H1 (cell line): ENCODE measurements at regions not wholly inside any gene's neighbourhood (a gene's known extent, or its start where the extent isn't known, plus 50 kb on each side); places are given as distances from the start of the nearest gene placed in this dataset.
"Not testable (repeated sequence)": the region's sequence is repeated elsewhere in the genome, so short reads cannot be mapped to it uniquely, and the experiment has no call there.

Experiments
- CTCF ChIA-PET: fragments of 300-600 bp; sonication (Branson Sonifier 250); formaldehyde crosslinking; loops from one replicate; lab custom pipeline; 2021; ENCODE audit not compliant: partially characterized antibody; lab: Charles Lee
- POLR2A ChIA-PET: fragments of 300-600 bp; sonication (Branson Sonifier 250); formaldehyde crosslinking; loops from one replicate; lab custom pipeline; 2021; ENCODE audit warnings: inconsistent platforms; ENCODE audit not compliant: partially characterized antibody; lab: Charles Lee
- DNase-seq, 2 experiments: peaks; one replicate each; pipeline versions ENCODE4 v3.0.0 to v3.0.0-alpha.2; 2010 to 2022; ENCODE audit warnings: low spot score in 2 of 2, low read depth in 1 of 2, mixed read lengths in 1 of 2
- FAIRE-seq: peaks from 2 replicates; lab custom pipeline; 2011; peaks lifted over from hg19 to GRCh38; lab: Jason Lieb, UNC
- H2AFZ ChIP-seq: 2 replicates; pipeline ENCODE4 v1.8.1; 2012; ENCODE audit warnings: low read length, inconsistent platforms
- H2AK5ac ChIP-seq: 2 replicates; pipeline ENCODE4 v1.6.1; 2013; ENCODE audit warnings: low read depth, low read length
- H2BK120ac ChIP-seq: replicated peaks from 2 replicates; pipeline ENCODE3; 2013; ENCODE audit warnings: low read depth, low read length, inconsistent platforms
- H2BK12ac ChIP-seq: 2 replicates; pipeline ENCODE4 v1.6.1; 2013; ENCODE audit warnings: low read depth, low read length
- H2BK15ac ChIP-seq: 2 replicates; pipeline ENCODE4 v1.6.1; 2013; ENCODE audit warnings: low read length
- H2BK20ac ChIP-seq: 2 replicates; pipeline ENCODE4 v1.6.1; 2013; ENCODE audit warnings: low read length
- H2BK5ac ChIP-seq: 2 replicates; pipeline ENCODE4 v1.6.1; 2013; ENCODE audit warnings: low read depth, low read length
- H3K14ac ChIP-seq: 2 replicates; pipeline ENCODE4 v1.6.1; 2013; ENCODE audit warnings: inconsistent platforms; ENCODE audit not compliant: insufficient read length
- H3K18ac ChIP-seq: 2 replicates; pipeline ENCODE4 v1.6.1; 2013; ENCODE audit warnings: low read length; ENCODE audit errors: extremely low read depth
- H3K23ac ChIP-seq: 2 replicates; pipeline ENCODE4 v1.6.1; 2013; ENCODE audit warnings: inconsistent platforms; ENCODE audit not compliant: insufficient read length
- H3K23me2 ChIP-seq: 2 replicates; pipeline ENCODE4 v1.6.1; 2013; ENCODE audit warnings: low read depth, low read length
- H3K27ac ChIP-seq: 2 replicates; pipeline ENCODE4 v1.6.1; 2011; ENCODE audit warnings: low read depth, low read length, inconsistent platforms
- H3K27me3 ChIP-seq, 4 experiments: replicated peaks in 1 of 4; 1 replicate in 1 of 4; 2 replicates in 3 of 4; pipeline versions ENCODE4 v1.6.1 to v1.8.1; 2011 to 2013; ENCODE audit warnings: low read length in 3 of 4, mild to moderate bottlenecking in 3 of 4, inconsistent platforms in 2 of 4, mixed read lengths in 2 of 4, moderate library complexity in 1 of 4; ENCODE audit not compliant: control insufficient read depth in 3 of 4, insufficient read depth in 3 of 4; ENCODE audit errors: extremely low read depth in 1 of 4
- H3K36me3 ChIP-seq, 4 experiments: 2 replicates each; pipeline versions ENCODE4 v1.6.1 to v1.8.1; 2011 to 2013; ENCODE audit warnings: mild to moderate bottlenecking in 4 of 4, low read length in 3 of 4, moderate library complexity in 2 of 4, control low read depth in 1 of 4, inconsistent platforms in 1 of 4; ENCODE audit not compliant: insufficient read depth in 4 of 4, control insufficient read depth in 2 of 4
- H3K4ac ChIP-seq: replicated peaks from 2 replicates; pipeline ENCODE3; 2013; ENCODE audit warnings: low read length, low read depth, mixed read lengths, inconsistent platforms; ENCODE audit not compliant: insufficient read length
- H3K4me1 ChIP-seq, 4 experiments: replicated peaks in 1 of 4; 1 replicate in 1 of 4; 2 replicates in 3 of 4; pipeline versions ENCODE4 v1.6.1 to v1.8.1; 2011 to 2013; ENCODE audit warnings: low read length in 3 of 4, inconsistent platforms in 2 of 4, mixed read lengths in 1 of 4; ENCODE audit not compliant: insufficient read depth in 4 of 4, control insufficient read depth in 3 of 4
- H3K4me2 ChIP-seq, 2 experiments: 2 replicates each; pipeline versions ENCODE4 v1.6.1 to v1.8.1; 2011 to 2013; ENCODE audit warnings: low read depth in 2 of 2, low read length in 2 of 2, control low read depth in 1 of 2, inconsistent platforms in 1 of 2, mild to moderate bottlenecking in 1 of 2; ENCODE audit not compliant: insufficient read depth in 1 of 2
- H3K4me3 ChIP-seq, 4 experiments: fragments of 200-600, 300-600 bp in 1 of 4; sonication (generic), shearing (Covaris generic), sonication (Bioruptor Twin) in 1 of 4; 2 replicates each; pipeline versions ENCODE4 v1.5.1 to v1.8.1; 2011 to 2016; ENCODE audit warnings: low read length in 4 of 4, low read depth in 3 of 4, control low read depth in 2 of 4, inconsistent platforms in 2 of 4, mild to moderate bottlenecking in 2 of 4, mixed read lengths in 1 of 4, moderate library complexity in 1 of 4; ENCODE audit not compliant: insufficient read depth in 2 of 4; ENCODE audit errors: extremely low read depth in 1 of 4
- H3K56ac ChIP-seq: replicated peaks from 2 replicates; pipeline ENCODE3; 2013; ENCODE audit warnings: low read depth, mild to moderate bottlenecking, mixed read lengths, low read length, inconsistent platforms; ENCODE audit not compliant: insufficient read length
- H3K79me1 ChIP-seq: 2 replicates; pipeline ENCODE4 v1.6.1; 2013; ENCODE audit warnings: low read depth, low read length, control low read depth
- H3K79me2 ChIP-seq, 2 experiments: 2 replicates each; pipeline versions ENCODE4 v1.6.1 to v1.8.1; 2012 to 2013; ENCODE audit warnings: low read length in 2 of 2, mild to moderate bottlenecking in 2 of 2, inconsistent platforms in 1 of 2; ENCODE audit not compliant: insufficient read depth in 2 of 2, control insufficient read depth in 1 of 2
- H3K9ac ChIP-seq, 4 experiments: replicated peaks in 1 of 4; 1 replicate in 1 of 4; 2 replicates in 3 of 4; pipeline versions ENCODE4 v1.6.1 to v1.8.1; 2011 to 2013; ENCODE audit warnings: low read depth in 3 of 4, low read length in 3 of 4, control low read depth in 2 of 4, mild to moderate bottlenecking in 2 of 4, moderate library complexity in 2 of 4, inconsistent platforms in 1 of 4; ENCODE audit errors: extremely low read depth in 1 of 4
- H3K9me3 ChIP-seq, 2 experiments: 2 replicates each; pipeline versions ENCODE4 v1.6.1 to v1.8.1; 2012 to 2013; ENCODE audit warnings: mild to moderate bottlenecking in 2 of 2, moderate library complexity in 2 of 2, control low read depth in 1 of 2, inconsistent platforms in 1 of 2, low read depth in 1 of 2, low read length in 1 of 2, mixed read lengths in 1 of 2; ENCODE audit not compliant: insufficient read depth in 2 of 2
- H4K20me1 ChIP-seq, 2 experiments: replicated peaks in 1 of 2; 2 replicates each; pipeline versions ENCODE3 to v1.8.1; 2011 to 2013; ENCODE audit warnings: inconsistent platforms in 2 of 2, low read length in 2 of 2, mild to moderate bottlenecking in 1 of 2; ENCODE audit not compliant: insufficient read depth in 2 of 2, control insufficient read depth in 1 of 2
- H4K5ac ChIP-seq: 2 replicates; pipeline ENCODE4 v1.6.1; 2013; ENCODE audit warnings: low read length, low read depth, mixed read lengths, inconsistent platforms; ENCODE audit not compliant: insufficient read length
- H4K8ac ChIP-seq: 2 replicates; pipeline ENCODE4 v1.8.0; 2013; ENCODE audit warnings: mild to moderate bottlenecking, moderate library complexity, low read length, inconsistent platforms; ENCODE audit not compliant: insufficient read depth; ENCODE audit errors: extremely low read depth
- H4K91ac ChIP-seq: replicated peaks from 2 replicates; pipeline ENCODE3; 2013; ENCODE audit warnings: low read length, mixed read lengths, inconsistent platforms; ENCODE audit not compliant: insufficient read length
- WGBS, 2 experiments: shearing (Covaris generic) in 1 of 2; methylation state at CpG; one replicate each; pipeline versions ENCODE4 v1.1.6 to v1.1.7; 2013 to 2015; ENCODE audit warnings: low lambda C conversion rate in 2 of 2, mixed read lengths in 2 of 2, inconsistent platforms in 1 of 2, low coverage in 1 of 2, missing lambda C conversion rate in 1 of 2; ENCODE audit not compliant: insufficient replicate concordance in 2 of 2, insufficient coverage in 1 of 2, insufficient read length in 1 of 2; ENCODE audit errors: extremely low coverage in 1 of 2, missing lambda C conversion rate in 1 of 2; 5-methylcytosine and 5-hydroxymethylcytosine counted together

GRCh38 chr15:30730633-30731032 lies 104.7 kb downstream of the ARHGAP11B start:
- not testable (repeated sequence) for FAIRE-seq

GRCh38 chr15:30732100-30732499 lies 106.2 kb downstream of the ARHGAP11B start:
- FAIRE-seq, H3K4me2 ChIP-seq, H2BK5ac ChIP-seq, H3K27me3 ChIP-seq, H3K4me1 ChIP-seq, H2BK12ac ChIP-seq, CTCF ChIA-PET, H3K4me3 ChIP-seq, H3K18ac ChIP-seq, H3K9me3 ChIP-seq, H2AK5ac ChIP-seq, H3K79me1 ChIP-seq, H3K27ac ChIP-seq, H4K5ac ChIP-seq, H3K23me2 ChIP-seq, H3K9ac ChIP-seq, H4K8ac ChIP-seq, H2BK120ac ChIP-seq, H2AFZ ChIP-seq, H2BK15ac ChIP-seq, H3K14ac ChIP-seq, H3K56ac ChIP-seq, DNase-seq, H3K79me2 ChIP-seq, H2BK20ac ChIP-seq, H4K91ac ChIP-seq, H3K4ac ChIP-seq, POLR2A ChIA-PET, H3K23ac ChIP-seq, H4K20me1 ChIP-seq: not testable (repeated sequence)
- H3K36me3 ChIP-seq: peaks cover 0 to 11% (median 0%) of the 10 kb centered on the region in 4 experiments; a peak in 1 of 8 replicates
- 95% methylated on average over 4 of the region's 4 CpGs; no CpG with 5 or more reads in 1 of the 2 experiments for WGBS, 2 experiments

More at GRCh38 chr15:30730633-30731032, 104.7 kb downstream of the ARHGAP11B start:
- H3K9me3 ChIP-seq, H2AK5ac ChIP-seq, DNase-seq, H2BK20ac ChIP-seq, H3K23me2 ChIP-seq, H2BK120ac ChIP-seq, H3K27me3 ChIP-seq, H3K4me1 ChIP-seq, H2BK15ac ChIP-seq, H3K4ac ChIP-seq, H3K79me2 ChIP-seq, H2BK12ac ChIP-seq, H2AFZ ChIP-seq, CTCF ChIA-PET, H3K14ac ChIP-seq, H3K9ac ChIP-seq, H3K18ac ChIP-seq, POLR2A ChIA-PET, H3K56ac ChIP-seq, H4K91ac ChIP-seq, H3K36me3 ChIP-seq, H2BK5ac ChIP-seq, H3K27ac ChIP-seq, H3K4me2 ChIP-seq, H4K5ac ChIP-seq, H3K79me1 ChIP-seq, H4K20me1 ChIP-seq, H4K8ac ChIP-seq, H3K23ac ChIP-seq, H3K4me3 ChIP-seq: not testable (repeated sequence)
- 98% methylated on average over 3 of the region's 3 CpGs; no CpG with 5 or more reads in 1 of the 2 experiments for WGBS, 2 experiments
